ENCODE measurements at regions not wholly inside any gene's neighbourhood (a gene's known extent, or its start where the extent isn't known, plus 50 kb on each side); places are given as distances from the start of the nearest gene placed in this dataset.

GRCh38 chrX:142742581-142742980 lies 283.1 kb upstream of the SPANXN4 start:
- TF ChIP-seq CTCF (IDR thresholded peaks at IDR 0.05), result no peak
- no peaks in the 10 kb centered on the region for H3K4me1 Mint-ChIP-seq (ENCODE audit: low read depth)
- DNase-seq, result no peak
- H3K4me3 Mint-ChIP-seq, result no peak overlapping the region
- no peaks in the 10 kb centered on the region for H3K36me3 Mint-ChIP-seq (ENCODE audit: low read depth)
- peaks cover 7% of the 10 kb centered on the region for H3K9me3 Mint-ChIP-seq
- no peak overlapping the region for H3K27ac Mint-ChIP-seq
- H3K27me3 Mint-ChIP-seq (ENCODE audit: insufficient read depth), result no peaks in the 10 kb centered on the region

- no peaks in the 10 kb centered on the region for H3K27me3 Mint-ChIP-seq (ENCODE audit: insufficient read depth)
- H3K9me3 Mint-ChIP-seq, result no peaks in the 10 kb centered on the region
- no peaks in the 10 kb centered on the region for H3K4me1 Mint-ChIP-seq (ENCODE audit: low read depth)
- H3K4me3 Mint-ChIP-seq, result no peak overlapping the region
- TF ChIP-seq CTCF (IDR thresholded peaks at IDR 0.05), result no peak
- DNase-seq, result no peak
- H3K27ac Mint-ChIP-seq, result no peak overlapping the region
- H3K36me3 Mint-ChIP-seq (ENCODE audit: low read depth), result no peaks in the 10 kb centered on the region
These were observed 292.4 kb upstream of the SPANXN4 start for GRCh38 chrX:142733327-142733726.

GRCh38 chrX:142711796-142712290 lies 313.9 kb upstream of the SPANXN4 start:
- no peak overlapping the region for H3K27ac Mint-ChIP-seq

GRCh38 chrX:142702749-142703148 lies 323.0 kb upstream of the SPANXN4 start:
- Mint-ChIP-seq H3K9me3 (no peaks in the 10 kb centered on the region), H3K36me3 (ENCODE audit: low read depth) (no peaks in the 10 kb centered on the region), H3K4me1 (ENCODE audit: low read depth) (no peaks in the 10 kb centered on the region), H3K27me3 (ENCODE audit: insufficient read depth) (no peaks in the 10 kb centered on the region), H3K27ac (no peak overlapping the region), H3K4me3 (no peak overlapping the region)
- TF ChIP-seq CTCF (IDR thresholded peaks at IDR 0.05), result no peak
- no peak for DNase-seq

More at GRCh38 chrX:142711796-142712290, 313.9 kb upstream of the SPANXN4 start:
- DNase-seq, result no peak
- Mint-ChIP-seq H3K27me3 (ENCODE audit: insufficient read depth) (no peaks in the 10 kb centered on the region), H3K4me3 (no peak overlapping the region), H3K4me1 (ENCODE audit: low read depth) (no peaks in the 10 kb centered on the region), H3K36me3 (ENCODE audit: low read depth) (no peaks in the 10 kb centered on the region), H3K9me3 (peaks cover 7% of the 10 kb centered on the region; the same call in 1 of the 2 replicates)
- TF ChIP-seq CTCF (IDR thresholded peaks at IDR 0.05), result no peak

- Mint-ChIP-seq H3K9me3 (no peaks in the 10 kb centered on the region; the same call in 1 of the 2 replicates), H3K27ac (no peak overlapping the region), H3K36me3 (ENCODE audit: low read depth) (no peaks in the 10 kb centered on the region), H3K4me1 (ENCODE audit: low read depth) (no peaks in the 10 kb centered on the region), H3K27me3 (ENCODE audit: insufficient read depth) (no peaks in the 10 kb centered on the region; the same call in 1 of the 2 replicates), H3K4me3 (no peak overlapping the region)
- no peak for TF ChIP-seq CTCF (IDR thresholded peaks at IDR 0.05)
- DNase-seq, result no peak
These were observed 337.5 kb upstream of the SPANXN4 start for GRCh38 chrX:142688256-142688655.

Data from HFFc6 (cell line).